PC-9 (cell line): ENCODE measurements at regions not wholly inside any gene's neighbourhood (a gene's known extent, or its start where the extent isn't known, plus 50 kb on each side); places are given as distances from the start of the nearest gene placed in this dataset.

Source experiments
- BruUV-seq: library from RNA; stranded (reverse); fragments of 400-500 nt; replicated peaks from 2 replicates; lab custom pipeline; 2021; lab: Mats Ljungman, UMichigan
- CTCF ChIA-PET: fragments of 300-600 bp; sonication (Branson Sonifier 250); formaldehyde crosslinking; loops from one replicate; lab custom pipeline; 2022; ENCODE audit warnings: antibody characterized with exemption; lab: Charles Lee
- POLR2A ChIA-PET: fragments of 300-600 bp; sonication (Branson Sonifier 250); formaldehyde crosslinking; loops from one replicate; lab custom pipeline; 2022; ENCODE audit warnings: antibody characterized with exemption; ENCODE audit not compliant: unreplicated experiment; lab: Charles Lee
- DNase-seq, 2 experiments: peaks; one replicate each; pipeline versions ENCODE4 v3.0.0 to v3.0.0-alpha.2; 2015 to 2022; ENCODE audit warnings: mixed read lengths in 1 of 2
- H2AFZ ChIP-seq: fragments of 200-600 bp; sonication (generic); 2 replicates; pipeline ENCODE4 v1.8.1; 2017; ENCODE audit warnings: antibody characterized with exemption
- H3F3A ChIP-seq: fragments of 200-600 bp; sonication (generic); 2 replicates; pipeline ENCODE4 v1.8.1; 2017; ENCODE audit warnings: antibody characterized with exemption, mild to moderate bottlenecking, low read depth; ENCODE audit not compliant: insufficient read depth
- H3K27ac ChIP-seq: fragments of 200-600 bp; sonication (generic); 2 replicates; pipeline ENCODE4 v1.6.1; 2016; ENCODE audit warnings: mixed run types
- H3K27me3 ChIP-seq: fragments of 200-600 bp; sonication (generic); 2 replicates; pipeline ENCODE4 v1.6.1; 2016; ENCODE audit warnings: low read depth, mixed run types; ENCODE audit not compliant: insufficient read depth
- H3K36me3 ChIP-seq: fragments of 200-600 bp; sonication (generic); 2 replicates; pipeline ENCODE4 v1.6.1; 2016; ENCODE audit warnings: low read depth, mixed run types
- H3K4me1 ChIP-seq: fragments of 200-600 bp; sonication (generic); replicated peaks from 2 replicates; pipeline ENCODE4 v1.6.1; 2016; ENCODE audit warnings: mixed run types; ENCODE audit not compliant: insufficient read depth
- H3K4me2 ChIP-seq: fragments of 200-600 bp; sonication (generic); 2 replicates; pipeline ENCODE4 v1.6.1; 2017; ENCODE audit warnings: mixed run types
- H3K4me3 ChIP-seq: fragments of 200-600 bp; sonication (generic); 2 replicates; pipeline ENCODE4 v1.6.1; 2016; ENCODE audit warnings: mixed run types
- H3K79me2 ChIP-seq: fragments of 200-600 bp; sonication (generic); 2 replicates; pipeline ENCODE4 v1.6.1; 2017; ENCODE audit warnings: low read depth, mixed run types
- H3K9me2 ChIP-seq: fragments of 200-600 bp; sonication (generic); 2 replicates; pipeline ENCODE4 v1.8.1; 2017; ENCODE audit warnings: mild to moderate bottlenecking; ENCODE audit not compliant: insufficient read depth
- H3K9me3 ChIP-seq: fragments of 200-600 bp; sonication (generic); 2 replicates; pipeline ENCODE4 v1.8.1; 2016; ENCODE audit warnings: low read depth; ENCODE audit not compliant: insufficient read depth
- H4K20me1 ChIP-seq: fragments of 200-600 bp; sonication (generic); 2 replicates; pipeline ENCODE4 v1.8.1; 2017; ENCODE audit not compliant: insufficient read depth
- EZH2 ChIP-seq: fragments of 200-600 bp; sonication (generic); IDR thresholded peaks from 2 replicates; pipeline ENCODE4 v1.8.0; 2017; ENCODE audit warnings: antibody characterized with exemption, low read depth
- intact Hi-C: fragments of 100-400 bp; cut with micrococcal nuclease; formaldehyde crosslinking; loops from one replicate; pipeline ENCODE4 v1.10.0; 2022; ENCODE audit not compliant: unreplicated experiment
- TF ChIP-seq, protein P1 (sequence below): fragments of 200-600 bp; sonication (generic); conservative IDR thresholded peaks from 2 replicates; pipeline ENCODE4 v1.6.1; 2017; ENCODE audit warnings: mixed run types, antibody characterized with exemption, mild to moderate bottlenecking, moderate library complexity

DNA sequence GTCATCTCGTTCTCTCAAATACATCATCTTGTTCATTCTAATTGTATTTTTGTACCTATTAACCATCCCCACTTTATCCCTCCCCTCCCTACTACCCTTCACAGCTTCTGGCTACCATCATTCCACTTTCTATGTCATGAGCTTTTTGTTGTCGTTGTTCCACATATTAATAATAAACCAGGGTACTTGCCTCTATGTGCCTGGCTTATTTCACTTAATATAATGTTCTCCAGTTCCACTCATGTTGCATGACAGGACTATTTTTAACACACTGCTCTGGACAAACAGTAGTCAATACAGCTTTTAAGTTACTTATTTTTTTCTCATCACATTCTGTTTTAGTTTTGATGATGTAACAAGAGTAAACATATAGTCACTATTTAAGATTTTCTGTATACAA lies 872.3 kb downstream of the SLITRK1 start:
- no peak for DNase-seq
- Histone ChIP-seq H3K4me2 (no peak overlapping the region), H2AFZ (no peak overlapping the region), H3K27me3 (no peaks in the 10 kb centered on the region), H4K20me1 (no peaks in the 10 kb centered on the region), H3K9me3 (no peaks in the 10 kb centered on the region), H3K79me2 (no peaks in the 10 kb centered on the region), H3K27ac (no peak overlapping the region), H3K36me3 (no peaks in the 10 kb centered on the region), H3F3A (no peaks in the 10 kb centered on the region), H3K4me3 (no peak overlapping the region), H3K9me2 (no peaks in the 10 kb centered on the region), H3K4me1 (no peaks in the 10 kb centered on the region)
- intact Hi-C loops, result no loop called here
- ChIA-PET CTCF (no interaction called here), POLR2A (no interaction called here)
- no peak for TF ChIP-seq EZH2
- TF ChIP-seq, protein P1, sequence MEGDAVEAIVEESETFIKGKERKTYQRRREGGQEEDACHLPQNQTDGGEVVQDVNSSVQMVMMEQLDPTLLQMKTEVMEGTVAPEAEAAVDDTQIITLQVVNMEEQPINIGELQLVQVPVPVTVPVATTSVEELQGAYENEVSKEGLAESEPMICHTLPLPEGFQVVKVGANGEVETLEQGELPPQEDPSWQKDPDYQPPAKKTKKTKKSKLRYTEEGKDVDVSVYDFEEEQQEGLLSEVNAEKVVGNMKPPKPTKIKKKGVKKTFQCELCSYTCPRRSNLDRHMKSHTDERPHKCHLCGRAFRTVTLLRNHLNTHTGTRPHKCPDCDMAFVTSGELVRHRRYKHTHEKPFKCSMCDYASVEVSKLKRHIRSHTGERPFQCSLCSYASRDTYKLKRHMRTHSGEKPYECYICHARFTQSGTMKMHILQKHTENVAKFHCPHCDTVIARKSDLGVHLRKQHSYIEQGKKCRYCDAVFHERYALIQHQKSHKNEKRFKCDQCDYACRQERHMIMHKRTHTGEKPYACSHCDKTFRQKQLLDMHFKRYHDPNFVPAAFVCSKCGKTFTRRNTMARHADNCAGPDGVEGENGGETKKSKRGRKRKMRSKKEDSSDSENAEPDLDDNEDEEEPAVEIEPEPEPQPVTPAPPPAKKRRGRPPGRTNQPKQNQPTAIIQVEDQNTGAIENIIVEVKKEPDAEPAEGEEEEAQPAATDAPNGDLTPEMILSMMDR, result no peak
- no TSS peak for BruUV-seq

DNA sequence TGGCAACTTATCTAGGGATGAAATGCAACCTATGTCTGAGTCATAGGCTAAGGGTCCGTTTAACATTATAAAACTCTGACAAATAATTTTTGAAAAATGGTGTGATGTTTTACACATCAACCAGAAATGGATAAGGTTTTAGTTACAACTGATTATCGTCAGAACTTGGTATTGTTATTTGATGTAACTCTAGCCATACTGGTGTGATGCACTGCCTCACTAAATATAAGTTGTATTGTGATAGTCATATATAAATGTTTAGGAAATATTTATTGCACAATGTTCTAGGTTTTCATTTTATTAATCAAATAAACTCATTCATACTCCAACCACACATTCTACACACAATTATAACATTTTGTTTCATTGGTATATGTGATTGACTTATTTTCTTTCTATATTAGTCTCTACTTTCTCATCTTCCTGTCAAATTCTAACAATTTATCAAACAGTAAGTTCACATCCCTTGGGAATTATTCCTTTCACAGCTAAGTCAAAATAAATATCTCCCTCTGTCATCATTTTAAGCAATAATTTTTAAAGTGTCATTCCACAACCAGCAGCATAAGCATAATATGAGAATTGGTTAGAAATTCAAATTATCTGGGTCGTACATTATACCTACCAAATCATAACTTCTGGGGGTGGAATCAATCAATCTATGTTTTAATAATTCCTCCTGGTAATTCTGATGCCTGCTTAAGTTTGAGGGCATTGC lies 873.9 kb downstream of the SLITRK1 start:
- Histone ChIP-seq H3K27ac (no peak overlapping the region), H3K36me3 (no peaks in the 10 kb centered on the region), H3K4me3 (no peak overlapping the region), H4K20me1 (no peaks in the 10 kb centered on the region), H3K4me1 (no peaks in the 10 kb centered on the region), H3K27me3 (no peaks in the 10 kb centered on the region), H2AFZ (no peak overlapping the region), H3K9me2 (no peaks in the 10 kb centered on the region), H3K79me2 (no peaks in the 10 kb centered on the region), H3K9me3 (no peaks in the 10 kb centered on the region), H3F3A (no peaks in the 10 kb centered on the region), H3K4me2 (no peak overlapping the region)
- CTCF ChIA-PET, result no interaction called here
- intact Hi-C loops, result no loop called here
- TF ChIP-seq EZH2, result no peak
- no TSS peak for BruUV-seq
- POLR2A ChIA-PET, result interaction anchor here (0.6 kb wide), 1 partner anchor 29 kb away, joined by 4 read pairs; no protein-coding TSS in a partner anchor
- DNase-seq, result no peak

DNA sequence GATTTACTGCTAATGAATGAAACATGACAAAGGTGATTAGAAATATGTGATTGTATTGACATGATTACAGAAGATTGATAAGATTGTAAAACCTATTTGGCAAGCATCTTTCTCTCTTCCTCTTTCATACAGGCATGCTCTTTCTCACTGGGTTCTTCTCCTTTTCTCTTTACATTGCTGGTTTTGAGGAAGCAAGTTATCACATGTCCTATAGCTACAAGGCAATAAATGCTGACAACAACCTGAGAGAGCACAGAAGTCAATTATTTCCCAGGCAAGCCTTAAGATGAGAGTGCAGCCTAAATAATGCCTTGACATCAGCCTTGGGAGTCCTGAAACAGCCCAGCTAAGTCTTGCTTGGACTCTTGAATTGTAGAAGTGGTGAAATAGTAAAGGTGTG lies 875.0 kb downstream of the SLITRK1 start:
- CTCF ChIA-PET, result no interaction called here
- BruUV-seq, result no TSS peak
- intact Hi-C loops, result no loop called here
- TF ChIP-seq, protein P1, result no peak
- no peak for TF ChIP-seq EZH2
- Histone ChIP-seq H2AFZ (no peak overlapping the region), H3K4me2 (no peak overlapping the region), H4K20me1 (no peaks in the 10 kb centered on the region), H3K27ac (no peak overlapping the region), H3K9me2 (no peaks in the 10 kb centered on the region), H3K27me3 (no peaks in the 10 kb centered on the region), H3F3A (no peaks in the 10 kb centered on the region), H3K9me3 (no peaks in the 10 kb centered on the region), H3K79me2 (no peaks in the 10 kb centered on the region), H3K36me3 (no peaks in the 10 kb centered on the region), H3K4me3 (no peak overlapping the region), H3K4me1 (no peaks in the 10 kb centered on the region)
- DNase-seq, result no peak
- POLR2A ChIA-PET, result no interaction called here

DNA sequence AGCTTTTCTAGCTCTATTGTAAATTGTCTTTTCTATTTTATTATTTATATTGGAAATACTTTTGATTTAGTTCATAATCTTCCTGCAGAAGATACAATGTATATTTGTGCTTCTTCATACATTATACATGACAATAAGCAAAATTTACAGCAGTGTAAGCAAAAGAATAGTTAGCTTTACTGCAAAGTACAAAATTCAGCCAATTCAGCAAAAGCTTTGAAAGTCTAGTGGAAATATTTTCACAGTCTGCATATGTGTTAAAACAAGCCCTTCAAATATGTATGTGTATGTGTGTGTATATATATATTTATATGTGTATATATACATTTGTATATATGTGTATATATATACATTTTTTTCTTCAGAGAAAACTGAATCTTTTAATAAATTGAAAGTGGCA lies 879.1 kb downstream of the SLITRK1 start:
- no peak for TF ChIP-seq EZH2
- TF ChIP-seq, protein P1, result no peak

More for the DNA sequence above, 879.1 kb downstream of the SLITRK1 start:
- Histone ChIP-seq H3F3A (no peaks in the 10 kb centered on the region), H3K4me3 (no peak overlapping the region), H3K9me2 (no peaks in the 10 kb centered on the region), H3K36me3 (no peaks in the 10 kb centered on the region), H3K27ac (no peak overlapping the region), H3K27me3 (no peaks in the 10 kb centered on the region), H3K9me3 (no peaks in the 10 kb centered on the region), H3K79me2 (no peaks in the 10 kb centered on the region), H3K4me1 (no peaks in the 10 kb centered on the region), H2AFZ (no peak overlapping the region), H3K4me2 (no peak overlapping the region), H4K20me1 (no peaks in the 10 kb centered on the region)
- intact Hi-C loops, result no loop called here
- no TSS peak for BruUV-seq
- DNase-seq, result no peak
- ChIA-PET POLR2A (no interaction called here), CTCF (no interaction called here)
